Left ventricle myocardium inferior (tissue), 1 donor: ENCODE measurements at regions not wholly inside any gene's neighbourhood (a gene's known extent, or its start where the extent isn't known, plus 50 kb on each side); places are given as distances from the start of the nearest gene placed in this dataset.

Experiments used
- DNase-seq: peaks from one replicate; pipeline ENCODE4 v3.0.0-alpha.2; 2020
- H3K27ac ChIP-seq: fragments of 200-600 bp; replicated peaks from 2 replicates; pipeline ENCODE4 v1.8.0; 2021
- H3K27me3 ChIP-seq: fragments of 200-600 bp; 2 replicates; pipeline ENCODE4 v1.8.0; 2021; ENCODE audit warnings: low read depth
- H3K36me3 ChIP-seq: fragments of 200-600 bp; 2 replicates; pipeline ENCODE4 v1.8.0; 2021
- H3K4me1 ChIP-seq: fragments of 200-600 bp; 2 replicates; pipeline ENCODE4 v1.8.0; 2021
- H3K4me3 ChIP-seq: fragments of 200-600 bp; 2 replicates; pipeline ENCODE4 v1.8.0; 2021; ENCODE audit warnings: mild to moderate bottlenecking, moderate library complexity
- H3K9me3 ChIP-seq: fragments of 200-600 bp; replicated peaks from 2 replicates; pipeline ENCODE4 v1.8.0; 2021
- CTCF ChIP-seq: fragments of 200-600 bp; IDR thresholded peaks from 2 replicates; pipeline ENCODE4 v1.8.0; 2021; ENCODE audit warnings: antibody characterized with exemption, mild to moderate bottlenecking, borderline replicate concordance
- intact Hi-C: fragments of 100-400 bp; cut with micrococcal nuclease; formaldehyde crosslinking; loops from one replicate; pipeline ENCODE4 v1.11.0; 2022
- donor health status: DM: no; HTN: yes; CAD: no; lungs with severe emphysema.

- intact Hi-C loops: no loop called here
- Histone ChIP-seq H3K4me3 (no peak overlapping the region), H3K9me3 (no peaks in the 10 kb centered on the region), H3K27ac (no peak overlapping the region), H3K36me3 (no peaks in the 10 kb centered on the region), H3K27me3 (peaks cover 11% of the 10 kb centered on the region), H3K4me1 (no peaks in the 10 kb centered on the region)
- DNase-seq: no peak
- no peak for TF ChIP-seq CTCF
Measured at GRCh38 chr4:111693758-111694157, 451.5 kb upstream of the FAM241A start.

GRCh38 chr4:111695677-111696076 is 449.6 kb upstream of the FAM241A start:
- no peak overlapping the region for H3K27ac ChIP-seq
- no peaks in the 10 kb centered on the region for H3K9me3 ChIP-seq
- no peak for TF ChIP-seq CTCF
- intact Hi-C loops: no loop called here
- no peak for DNase-seq
- H3K4me3 ChIP-seq: no peak overlapping the region
- H3K27me3 ChIP-seq: peaks cover 11% of the 10 kb centered on the region
- H3K4me1 ChIP-seq: no peaks in the 10 kb centered on the region
- no peaks in the 10 kb centered on the region for H3K36me3 ChIP-seq

- H3K27me3 ChIP-seq: peaks cover 11% of the 10 kb centered on the region
- no peak for DNase-seq
- no peaks in the 10 kb centered on the region for H3K4me1 ChIP-seq
- no peak for TF ChIP-seq CTCF
- H3K27ac ChIP-seq: no peak overlapping the region
- H3K4me3 ChIP-seq: no peak overlapping the region
- intact Hi-C loops: no loop called here
- no peaks in the 10 kb centered on the region for H3K9me3 ChIP-seq
- H3K36me3 ChIP-seq: no peaks in the 10 kb centered on the region
Measured at GRCh38 chr4:111696505-111696904, 448.7 kb upstream of the FAM241A start.

DNA sequence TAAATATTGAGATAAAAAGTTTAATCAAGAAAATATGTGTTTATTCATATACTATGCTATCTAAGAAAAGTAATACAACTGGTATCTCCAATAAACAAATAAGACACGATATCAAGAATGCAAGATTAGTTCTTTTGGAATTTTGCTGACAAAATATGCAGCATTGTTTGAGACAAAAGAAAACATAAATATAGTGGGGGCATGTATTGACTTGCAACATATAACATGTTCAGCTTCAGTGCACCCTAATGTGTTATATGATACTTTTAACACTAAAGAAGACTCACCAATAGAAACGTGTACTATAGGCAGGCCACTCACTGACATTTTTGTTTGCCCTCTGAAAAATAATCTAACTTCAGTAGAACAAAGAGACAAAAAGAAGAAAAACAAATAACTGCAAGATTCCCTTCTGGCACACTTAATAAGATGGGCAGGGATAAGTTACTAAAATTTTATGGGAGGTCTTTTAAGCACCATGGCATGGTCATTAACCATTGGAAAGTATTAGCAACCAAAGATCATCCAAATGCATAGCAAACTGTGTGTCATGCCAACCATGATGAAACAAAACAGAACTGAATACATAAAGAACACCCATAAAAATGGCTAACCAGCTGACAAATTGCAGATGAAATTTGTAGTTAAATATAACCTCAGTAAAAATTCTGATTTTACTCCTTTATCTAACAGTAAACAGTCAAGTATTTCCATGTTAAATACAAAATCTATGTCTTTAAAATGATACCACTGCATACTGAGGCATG is 447.9 kb upstream of the FAM241A start:
- no peaks in the 10 kb centered on the region for H3K4me1 ChIP-seq
- no peak overlapping the region for H3K27ac ChIP-seq
- intact Hi-C loops: no loop called here

DNA sequence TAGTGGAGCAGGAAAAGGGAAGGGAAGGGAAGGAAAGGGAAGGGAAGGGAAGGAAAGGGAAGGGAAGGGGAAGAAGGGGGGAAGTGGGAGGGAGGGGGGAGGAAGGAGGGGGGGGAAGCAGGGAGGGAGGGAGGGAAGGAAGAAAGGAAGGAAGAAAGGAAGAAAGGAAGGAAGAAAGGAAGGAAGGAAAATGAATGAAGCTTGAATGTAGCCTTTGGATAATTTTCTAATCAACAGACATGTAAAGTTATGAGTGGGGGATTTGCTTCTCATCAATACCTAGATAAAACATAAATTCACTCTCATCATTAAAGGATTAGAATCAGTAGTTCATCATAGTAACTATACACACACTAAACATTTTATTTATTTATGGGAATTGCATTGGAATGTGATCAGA is 446.9 kb upstream of the FAM241A start:
- no peak for TF ChIP-seq CTCF
- no peaks in the 10 kb centered on the region for H3K4me1 ChIP-seq
- intact Hi-C loops: no loop called here
- H3K4me3 ChIP-seq: no peak overlapping the region
- no peaks in the 10 kb centered on the region for H3K36me3 ChIP-seq
- H3K9me3 ChIP-seq: no peaks in the 10 kb centered on the region
- no peak for DNase-seq
- peaks cover 11% of the 10 kb centered on the region for H3K27me3 ChIP-seq
- no peak overlapping the region for H3K27ac ChIP-seq

More for the DNA sequence above, 447.9 kb upstream of the FAM241A start:
- Histone ChIP-seq H3K9me3 (no peaks in the 10 kb centered on the region), H3K4me3 (no peak overlapping the region), H3K27me3 (peaks cover 11% of the 10 kb centered on the region), H3K36me3 (no peaks in the 10 kb centered on the region)
- no peak for DNase-seq
- no peak for TF ChIP-seq CTCF
